ENCODE measurements at regions not wholly inside any gene's neighbourhood (a gene's known extent, or its start where the extent isn't known, plus 50 kb on each side); places are given as distances from the start of the nearest gene placed in this dataset.

DNA sequence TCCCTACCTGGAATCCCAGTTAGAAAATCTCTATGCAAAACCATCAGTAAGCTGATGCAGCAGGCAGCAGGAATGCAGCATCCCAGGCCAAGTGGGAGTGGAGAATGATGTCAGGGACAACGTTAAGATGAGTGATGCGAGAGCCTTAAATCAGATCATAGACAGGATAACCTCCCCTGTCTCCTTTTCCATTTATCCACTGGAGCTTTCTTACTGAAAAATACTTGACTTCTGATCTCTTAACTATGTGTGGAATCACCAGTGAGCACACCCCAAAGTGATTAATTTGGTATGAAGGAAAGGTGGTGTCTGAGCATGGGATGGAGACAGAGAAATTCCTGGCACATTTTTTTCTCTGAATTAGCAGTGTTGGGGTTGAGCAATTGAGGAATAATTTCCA lies 98.0 kb downstream of the RND3 start:
- no peak for DNase-seq (ENCODE audit: low read depth, low spot score)
- TF ChIP-seq CTCF (conservative IDR thresholded peaks at IDR 0.05) = no peak
- H3K27ac Mint-ChIP-seq (ENCODE audit: unreplicated experiment) = no peak overlapping the region
- H3K4me3 Mint-ChIP-seq = no peak overlapping the region
- H3K4me1 Mint-ChIP-seq = peaks cover 34% of the 10 kb centered on the region
- peaks cover 4% of the 10 kb centered on the region for H3K9me3 Mint-ChIP-seq
- peaks cover 4% of the 10 kb centered on the region for H3K36me3 Mint-ChIP-seq (ENCODE audit: low read depth)
- no peaks in the 10 kb centered on the region for H3K27me3 Mint-ChIP-seq (ENCODE audit: low read depth)

DNA sequence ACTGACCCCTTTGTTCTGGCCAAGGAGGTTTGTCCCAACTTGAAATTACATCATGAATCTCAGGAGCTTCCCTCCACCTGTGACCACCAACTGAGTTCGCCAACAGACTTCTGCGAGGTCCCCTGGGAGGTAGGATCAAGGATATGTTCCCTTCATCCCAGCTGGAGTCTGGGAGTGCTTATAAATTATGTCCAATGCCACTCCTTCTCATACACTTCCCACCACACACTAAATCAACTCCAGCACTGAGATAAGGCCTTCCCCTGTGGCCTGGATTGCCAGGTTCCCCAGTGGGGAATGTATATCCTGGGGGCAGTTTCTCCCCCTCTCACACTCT lies 99.2 kb downstream of the RND3 start:
- DNase-seq (ENCODE audit: low read depth, low spot score) = no peak
- H3K9me3 Mint-ChIP-seq = peaks cover 11% of the 10 kb centered on the region
- no peak for TF ChIP-seq CTCF (conservative IDR thresholded peaks at IDR 0.05)
- peaks cover 11% of the 10 kb centered on the region for H3K36me3 Mint-ChIP-seq (ENCODE audit: low read depth)
- no peaks in the 10 kb centered on the region for H3K27me3 Mint-ChIP-seq (ENCODE audit: low read depth)
- peaks cover 22% of the 10 kb centered on the region for H3K4me1 Mint-ChIP-seq
- no peak overlapping the region for H3K4me3 Mint-ChIP-seq
- no peak overlapping the region for H3K27ac Mint-ChIP-seq (ENCODE audit: unreplicated experiment)

GRCh38 chr2:150387586-150388288 lies 99.7 kb downstream of the RND3 start:
- no peak for TF ChIP-seq CTCF (conservative IDR thresholded peaks at IDR 0.05)
- Mint-ChIP-seq H3K4me1 (peaks cover 17% of the 10 kb centered on the region), H3K36me3 (ENCODE audit: low read depth) (peaks cover 11% of the 10 kb centered on the region), H3K4me3 (no peak overlapping the region), H3K9me3 (peaks cover 12% of the 10 kb centered on the region), H3K27ac (ENCODE audit: unreplicated experiment) (no peak overlapping the region), H3K27me3 (ENCODE audit: low read depth) (no peaks in the 10 kb centered on the region)
- no peak for DNase-seq (ENCODE audit: low read depth, low spot score)

DNA sequence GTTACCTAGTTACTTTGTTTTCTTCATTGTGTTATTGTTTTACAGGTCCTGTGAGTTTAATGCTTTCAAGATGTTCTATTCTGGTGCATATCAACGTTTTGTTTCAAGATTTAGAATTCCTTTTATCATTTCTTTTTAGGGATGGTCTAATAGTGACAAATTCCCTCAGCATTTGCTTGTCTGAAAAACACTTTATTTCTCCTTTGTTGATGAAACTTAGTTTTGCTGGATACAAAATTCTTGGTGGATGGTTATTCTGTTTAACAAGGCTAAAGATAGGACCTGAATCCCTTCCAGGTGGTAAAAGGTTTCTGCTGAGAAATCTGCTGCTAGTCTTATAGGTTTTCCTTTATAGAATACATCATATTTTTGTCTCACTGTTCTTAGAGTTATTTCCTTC lies 102.3 kb downstream of the RND3 start:
- Mint-ChIP-seq H3K27me3 (ENCODE audit: low read depth) (no peaks in the 10 kb centered on the region), H3K4me1 (peaks cover 4% of the 10 kb centered on the region), H3K4me3 (no peak overlapping the region), H3K36me3 (ENCODE audit: low read depth) (peaks cover 17% of the 10 kb centered on the region), H3K9me3 (peaks cover 22% of the 10 kb centered on the region), H3K27ac (ENCODE audit: unreplicated experiment) (no peak overlapping the region)
- no peak for DNase-seq (ENCODE audit: low read depth, low spot score)
- no peak for TF ChIP-seq CTCF (conservative IDR thresholded peaks at IDR 0.05)

DNA sequence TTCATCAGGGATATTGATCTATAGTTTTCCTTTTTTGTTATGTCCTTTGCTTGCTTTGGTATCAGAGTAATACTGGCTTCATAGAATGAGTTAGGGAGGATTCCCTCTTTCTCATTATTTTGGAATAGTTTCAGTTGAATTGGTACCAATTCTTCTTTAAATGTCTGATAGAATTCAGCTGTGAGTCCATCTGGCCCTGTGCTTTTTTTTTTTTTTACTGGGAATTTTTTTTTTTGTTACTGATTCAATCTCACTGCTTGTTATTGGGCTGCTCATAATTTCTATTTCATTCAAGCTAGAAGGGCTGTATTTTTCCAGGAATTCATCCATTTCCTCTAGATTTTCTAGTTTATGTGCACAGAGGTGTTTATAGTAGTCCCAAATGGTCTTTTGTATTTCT lies 103.9 kb downstream of the RND3 start:
- no peak for DNase-seq (ENCODE audit: low read depth, low spot score)
- Mint-ChIP-seq H3K27me3 (ENCODE audit: low read depth) (no peaks in the 10 kb centered on the region), H3K4me1 (peaks cover 4% of the 10 kb centered on the region), H3K27ac (ENCODE audit: unreplicated experiment) (no peak overlapping the region), H3K9me3 (peaks cover 24% of the 10 kb centered on the region), H3K36me3 (ENCODE audit: low read depth) (peaks cover 20% of the 10 kb centered on the region), H3K4me3 (no peak overlapping the region)
- TF ChIP-seq CTCF (conservative IDR thresholded peaks at IDR 0.05) = no peak
